Suppressor macrophage (primary cell): ENCODE measurements at regions not wholly inside any gene's neighbourhood (a gene's known extent, or its start where the extent isn't known, plus 50 kb on each side); places are given as distances from the start of the nearest gene placed in this dataset.
A peak's percentile ranks its signal among the peaks of the same experiment; 100 is the strongest.

Experiments used
- DNase-seq, 4 experiments: peaks; one replicate each; pipeline ENCODE4 v3.0.0-alpha.2; 2020 to 2022

DNA sequence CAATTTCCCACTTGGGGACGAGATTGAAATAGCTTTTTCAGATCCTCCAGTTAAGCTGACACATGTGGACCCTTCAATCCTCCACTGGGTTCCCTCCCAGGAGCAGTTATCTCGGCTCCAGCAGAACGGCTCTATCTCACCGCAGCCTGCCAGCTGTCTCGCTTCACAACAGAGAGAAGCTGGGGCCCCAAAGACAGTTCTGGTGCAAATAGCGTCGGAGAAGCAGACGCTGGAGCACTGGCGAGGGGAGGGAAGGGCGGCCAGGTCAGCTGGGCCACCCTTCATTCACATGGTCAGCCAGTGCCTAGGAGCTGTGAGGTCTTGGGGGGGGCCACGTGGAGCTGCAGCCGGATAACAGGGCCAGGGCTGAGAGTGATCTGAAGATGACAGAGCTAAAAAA, 141.3 kb upstream of the SDK2 start:
- no peak for DNase-seq

GRCh38 chr17:73785958-73786743, 141.9 kb upstream of the SDK2 start:
- no peak for DNase-seq

GRCh38 chr17:73787076-73788059, 143.1 kb upstream of the SDK2 start:
- no peak for DNase-seq

GRCh38 chr17:73788111-73788510, 143.9 kb upstream of the SDK2 start:
- no peak for DNase-seq

DNA sequence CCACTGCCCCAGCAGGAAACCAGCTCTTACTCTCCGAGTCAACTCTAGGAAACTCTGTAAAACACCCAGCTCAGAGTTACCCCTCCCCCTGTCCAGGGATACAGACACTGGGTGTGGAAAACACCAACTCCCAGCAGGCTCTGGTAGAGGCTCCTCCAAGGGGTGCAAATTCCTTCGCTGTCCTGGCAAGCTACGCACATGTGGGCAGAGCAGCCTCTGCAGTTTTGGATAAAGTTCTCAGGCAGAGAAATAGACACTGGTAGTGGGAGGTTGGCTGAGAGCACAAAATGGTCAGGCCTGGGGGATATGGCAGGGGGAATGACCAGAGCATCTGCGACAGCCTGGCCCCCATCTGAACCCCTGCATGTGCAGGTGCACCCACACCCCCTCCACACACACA, 146.9 kb upstream of the SDK2 start:
- no peak for DNase-seq

GRCh38 chr17:73791631-73792030, 147.4 kb upstream of the SDK2 start:
- no peak for DNase-seq

GRCh38 chr17:73792994-73793393, 148.7 kb upstream of the SDK2 start:
- DNase-seq: no peak

DNA sequence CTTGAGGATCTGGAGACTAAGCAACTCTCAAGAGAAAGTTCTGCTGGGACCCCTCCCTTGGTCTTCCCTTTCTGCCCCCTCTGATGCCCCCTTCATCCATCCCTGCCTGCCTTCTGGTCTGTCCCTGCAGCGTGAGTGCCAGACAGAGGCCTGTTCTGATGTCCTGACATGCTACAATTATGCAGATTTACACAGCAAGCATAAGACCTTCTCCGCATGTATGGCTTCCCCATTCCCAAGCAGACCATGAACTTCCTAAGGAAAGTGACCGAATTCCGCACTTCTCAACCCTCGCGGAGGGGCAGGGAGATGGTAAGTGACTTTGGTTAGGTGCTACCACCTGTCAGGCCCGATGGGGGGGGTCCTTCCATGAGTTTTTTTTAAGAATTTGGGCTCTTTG, 150.1 kb upstream of the SDK2 start:
- no peak for DNase-seq

DNA sequence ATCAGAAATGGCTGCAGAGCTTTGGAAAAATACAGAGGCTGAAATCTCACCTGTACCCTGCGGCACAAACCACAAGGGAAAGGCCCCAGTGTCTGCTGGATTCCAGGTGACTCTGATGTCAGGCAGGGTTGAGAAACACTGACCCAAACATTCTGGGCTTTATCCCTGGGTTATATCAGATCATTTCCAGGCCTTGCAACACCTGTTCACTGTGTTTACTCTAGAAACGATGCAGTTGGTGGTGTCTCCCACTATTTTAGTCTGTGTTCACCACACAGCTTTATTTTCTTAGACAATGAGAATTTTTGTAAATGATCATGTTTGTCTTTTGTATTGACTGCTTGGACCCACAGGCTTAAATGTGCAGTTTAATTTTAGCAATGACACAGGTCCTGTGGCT, 151.5 kb upstream of the SDK2 start:
- DNase-seq: no peak

- DNase-seq: no peak
Measured at GRCh38 chr17:73797594-73798110, 153.4 kb upstream of the SDK2 start.

DNA sequence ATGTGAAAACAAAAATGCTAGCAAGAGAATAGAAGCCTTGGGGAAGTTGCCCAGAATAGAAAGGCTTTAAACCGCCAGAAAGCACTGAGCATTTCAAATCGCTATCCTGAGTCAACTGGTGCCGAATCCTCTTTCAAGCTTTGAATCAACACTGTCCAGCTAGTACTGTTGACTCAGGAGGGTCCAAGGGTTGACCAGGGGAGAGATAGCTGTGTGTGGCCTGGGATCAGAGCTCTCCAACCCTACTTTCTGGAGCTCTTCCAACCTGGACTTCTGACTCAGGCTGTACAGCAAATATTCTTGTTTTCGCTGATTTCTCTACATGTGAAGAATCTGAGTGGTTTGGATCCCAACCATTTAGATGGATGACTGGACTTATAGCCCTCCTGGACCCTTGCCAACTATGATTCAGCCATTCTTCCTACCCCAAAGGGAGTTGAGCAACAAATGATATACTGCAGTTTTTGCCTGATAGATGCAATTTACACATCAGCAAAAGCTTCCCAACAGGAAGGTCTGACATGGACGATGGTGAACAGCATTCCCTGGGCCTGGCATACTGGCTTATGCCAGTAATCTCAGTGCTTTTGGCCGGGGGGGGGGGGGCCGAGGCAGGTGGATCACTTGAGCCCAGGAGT, 154.0 kb upstream of the SDK2 start:
- DNase-seq: peak in 3 of 4 experiments; percentile 8 to 32 (median 10)

DNA sequence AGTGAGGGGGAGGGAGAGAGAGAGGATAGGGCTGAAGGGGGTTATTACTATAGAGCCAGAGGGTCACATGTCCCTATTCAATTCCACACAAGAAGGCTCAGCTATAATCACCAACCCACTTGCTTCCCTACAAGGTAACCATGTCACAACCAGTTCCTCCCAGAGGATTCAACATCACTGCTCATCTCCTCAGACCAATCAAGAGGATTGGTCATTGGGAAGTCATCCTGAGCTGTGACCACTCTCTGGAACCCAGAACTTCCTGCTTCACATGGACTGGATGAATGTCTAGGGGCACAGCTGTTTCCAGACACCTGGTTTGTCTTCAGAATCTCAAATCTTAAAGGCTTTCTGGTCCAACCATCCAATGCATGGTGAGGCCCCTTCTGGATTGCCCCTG, 154.9 kb upstream of the SDK2 start:
- DNase-seq: no peak

DNA sequence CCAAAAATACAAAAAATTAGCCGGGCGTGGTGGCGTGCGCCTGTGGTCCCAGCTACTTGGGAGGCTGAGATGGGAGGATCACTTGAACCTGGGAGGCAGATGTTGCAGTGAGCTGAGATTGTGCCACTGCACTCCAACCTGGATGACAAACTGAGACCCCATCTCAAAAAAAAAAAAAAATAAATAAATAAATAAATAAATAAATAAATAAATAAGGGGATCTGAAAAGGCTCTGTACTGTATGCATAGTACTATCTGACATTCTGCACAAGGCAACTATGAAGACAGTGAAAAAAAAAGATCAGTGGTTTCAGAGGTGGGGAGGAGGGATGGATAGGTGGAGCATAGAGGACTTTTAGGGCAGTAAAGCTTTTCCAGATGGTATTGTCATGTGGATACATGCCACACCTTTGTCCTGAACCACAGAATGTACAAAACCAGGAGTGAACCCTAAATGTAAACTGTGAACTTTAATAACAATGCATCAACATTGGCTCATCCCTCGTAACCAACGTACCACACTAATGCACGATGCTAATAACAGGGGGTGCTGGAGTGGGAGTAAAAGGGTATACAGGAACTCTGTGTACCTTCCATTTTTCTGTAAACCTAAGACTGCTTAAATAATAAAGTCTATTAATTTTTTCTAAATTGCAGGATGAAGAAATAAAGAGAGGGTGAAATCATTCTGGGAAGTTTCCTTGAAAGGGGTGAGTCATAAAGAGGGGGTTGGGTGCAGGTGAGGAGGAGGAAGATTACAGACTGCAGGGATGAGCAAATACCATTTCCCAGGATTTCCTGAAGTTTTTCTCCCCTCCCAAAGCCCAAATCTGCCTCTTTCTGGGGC, 155.8 kb upstream of the SDK2 start:
- DNase-seq: no peak

DNA sequence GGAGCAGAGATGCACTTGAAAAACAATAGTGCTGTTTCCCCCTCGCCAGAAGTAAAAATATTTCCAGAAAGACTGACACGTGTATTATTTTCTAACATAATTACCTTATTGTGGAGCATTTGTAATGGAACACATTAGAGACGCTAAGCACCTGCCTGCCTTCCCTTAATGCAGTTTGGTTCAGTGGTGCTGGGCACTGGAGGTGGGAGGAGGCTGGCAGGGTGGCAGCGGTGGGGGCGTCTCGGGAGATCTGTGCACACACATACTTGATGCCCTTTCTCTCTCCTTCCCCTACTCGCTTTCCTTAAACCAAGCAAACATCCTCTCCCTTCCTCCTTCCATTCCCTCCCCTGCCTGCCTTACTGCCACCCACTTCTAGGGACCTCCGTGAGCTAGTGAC, 156.6 kb upstream of the SDK2 start:
- no peak for DNase-seq

GRCh38 chr17:73801455-73802100, 157.3 kb upstream of the SDK2 start:
- DNase-seq: no peak

DNA sequence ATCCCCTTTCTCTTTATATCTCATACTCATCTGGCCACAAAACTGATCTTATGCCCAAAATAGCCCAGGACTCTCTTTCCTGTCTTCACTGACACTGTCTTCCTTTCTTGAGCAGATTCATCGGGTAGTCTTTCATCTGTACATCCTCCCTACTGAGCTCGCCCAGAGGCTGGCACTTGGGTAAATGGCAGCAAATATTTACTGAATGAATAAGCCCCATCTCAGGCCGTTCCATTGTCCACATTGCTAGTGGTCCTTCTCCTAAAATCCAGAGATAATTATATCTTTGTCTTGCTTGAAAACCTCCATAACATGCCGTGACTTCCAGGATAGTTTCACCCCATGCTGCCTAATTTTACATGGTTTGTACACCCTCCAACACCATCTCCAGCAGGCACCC, 158.1 kb upstream of the SDK2 start:
- no peak for DNase-seq

DNA sequence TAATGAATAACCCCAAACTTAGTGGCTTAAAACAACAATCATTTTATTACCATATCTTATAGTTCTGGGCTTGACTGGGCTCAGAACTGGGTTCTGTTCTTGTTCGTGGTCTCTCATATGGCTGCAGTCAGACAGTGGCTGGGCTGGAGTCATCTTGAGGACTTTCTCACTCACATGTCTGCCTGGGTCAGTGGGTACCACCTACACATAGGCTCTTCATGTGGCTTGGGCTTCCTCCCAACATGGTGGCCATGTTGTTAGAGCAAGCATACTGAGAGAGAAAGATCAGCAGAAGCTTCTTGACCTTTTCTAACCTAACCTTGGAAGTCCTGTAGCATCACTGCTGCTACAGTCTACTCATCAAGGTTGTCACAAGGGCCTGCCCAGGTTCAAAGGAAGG, 158.6 kb upstream of the SDK2 start:
- DNase-seq: no peak

DNA sequence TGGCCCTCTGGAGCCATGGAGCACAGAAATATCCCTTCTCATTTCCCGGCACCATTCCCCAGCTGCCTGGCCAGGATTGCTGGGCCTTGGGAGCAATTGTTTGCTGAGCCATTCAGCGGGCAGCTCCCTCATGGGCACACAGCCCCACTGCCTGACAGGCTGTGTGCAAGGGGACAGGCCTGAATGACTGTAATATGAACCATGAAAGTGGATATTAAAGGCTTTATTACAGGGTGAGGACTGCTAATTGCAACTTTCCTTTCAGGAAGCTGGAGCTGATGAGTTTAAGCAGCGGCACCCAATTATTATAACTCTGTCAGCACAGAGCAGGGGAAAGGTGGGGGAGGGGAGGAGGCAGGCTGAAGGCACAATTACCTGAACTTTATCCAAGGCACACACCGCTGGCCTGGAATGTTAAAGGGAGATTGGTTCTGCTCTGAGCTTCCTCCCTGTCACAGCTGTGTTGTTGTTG, 159.8 kb upstream of the SDK2 start:
- DNase-seq: no peak

DNA sequence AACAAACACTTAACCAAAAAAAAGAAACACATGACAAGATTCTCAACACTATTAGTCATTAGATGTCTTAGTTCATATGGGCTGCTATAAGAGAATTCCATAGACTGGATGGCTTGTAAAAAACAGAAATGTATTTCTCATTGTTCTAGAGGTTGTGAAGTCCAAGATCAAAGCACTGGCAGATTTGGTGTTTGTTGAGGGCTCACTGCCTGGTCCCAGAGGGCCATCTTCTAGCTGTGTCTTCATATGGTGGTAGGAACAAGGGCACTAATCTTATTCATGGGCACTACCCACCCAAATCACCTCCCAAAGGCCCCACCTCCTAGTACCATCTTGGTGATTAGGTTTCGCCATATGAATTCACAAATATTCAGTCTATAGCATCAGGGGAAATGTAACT, 162.5 kb upstream of the SDK2 start:
- DNase-seq: no peak

GRCh38 chr17:73813201-73813600, 169.0 kb upstream of the SDK2 start:
- DNase-seq: no peak

- no peak for DNase-seq
Measured at GRCh38 chr17:73814075-73814474, 169.8 kb upstream of the SDK2 start.
